DND-41 (cell line): ENCODE measurements at regions not wholly inside any gene's neighbourhood (a gene's known extent, or its start where the extent isn't known, plus 50 kb on each side); places are given as distances from the start of the nearest gene placed in this dataset.

Experiments
- ATAC-seq: fragments of 200-7000 bp; cut with Tn5 transposase; 3 replicates; pipeline ENCODE4 v1.9.1; 2021; ENCODE audit warnings: low read depth; ENCODE audit not compliant: insufficient read depth
- DNase-seq: peaks from one replicate; pipeline ENCODE4 v3.0.0-alpha.2; 2020
- H2AFZ ChIP-seq: 2 replicates; pipeline ENCODE4 v1.6.0; 2012; ENCODE audit warnings: low read depth, low read length
- H3K27ac ChIP-seq: 2 replicates; pipeline ENCODE4 v1.5.1; 2012; ENCODE audit warnings: low read length, inconsistent platforms
- H3K27me3 ChIP-seq: fragments of 200-600 bp; sonication (generic); 2 replicates; pipeline ENCODE4 v1.6.0; 2012; ENCODE audit warnings: low read length, mild to moderate bottlenecking, inconsistent platforms; ENCODE audit not compliant: insufficient read depth, poor library complexity
- H3K36me3 ChIP-seq: 2 replicates; pipeline ENCODE4 v1.5.1; 2012; ENCODE audit warnings: low read length, inconsistent platforms; ENCODE audit not compliant: insufficient read depth
- H3K4me1 ChIP-seq: 2 replicates; pipeline ENCODE4 v1.5.1; 2012; ENCODE audit warnings: mild to moderate bottlenecking, low read length; ENCODE audit not compliant: insufficient read depth
- H3K4me2 ChIP-seq: 2 replicates; pipeline ENCODE4 v1.6.0; 2012; ENCODE audit warnings: mild to moderate bottlenecking, moderate library complexity, low read length, inconsistent platforms; ENCODE audit not compliant: insufficient read depth
- H3K4me3 ChIP-seq, 2 experiments: fragments of 200-600 bp in 1 of 2; shearing (Covaris generic) in 1 of 2; 2 replicates each; pipeline ENCODE4 v1.5.1; 2012 to 2016; ENCODE audit warnings: inconsistent platforms in 2 of 2, low read length in 2 of 2, mild to moderate bottlenecking in 2 of 2, low read depth in 1 of 2, moderate library complexity in 1 of 2
- H3K79me2 ChIP-seq: 2 replicates; pipeline ENCODE4 v1.6.0; 2012; ENCODE audit warnings: low read length, inconsistent platforms; ENCODE audit not compliant: insufficient read depth
- H3K9ac ChIP-seq: 2 replicates; pipeline ENCODE4 v1.6.0; 2012; ENCODE audit warnings: low read depth, mild to moderate bottlenecking, inconsistent platforms, low read length, moderate library complexity
- H3K9me3 ChIP-seq: 2 replicates; pipeline ENCODE4 v1.5.1; 2012; ENCODE audit warnings: low read length, moderate library complexity, mild to moderate bottlenecking, inconsistent platforms; ENCODE audit not compliant: insufficient read depth, severe bottlenecking
- H4K20me1 ChIP-seq: 2 replicates; pipeline ENCODE4 v1.6.0; 2012; ENCODE audit warnings: low read length; ENCODE audit not compliant: insufficient read depth
- EZH2 ChIP-seq: IDR thresholded peaks from 3 replicates; pipeline ENCODE4 v1.6.1; 2012; ENCODE audit warnings: borderline replicate concordance, low read depth, mild to moderate bottlenecking, moderate library complexity, low read length, inconsistent platforms; ENCODE audit not compliant: severe bottlenecking
- TF ChIP-seq, protein P1 (sequence below): IDR thresholded peaks from 2 replicates; pipeline ENCODE4 v1.5.1; 2012; ENCODE audit warnings: borderline replicate concordance, low read length, moderate library complexity, mild to moderate bottlenecking; ENCODE audit not compliant: poor library complexity, severe bottlenecking; ENCODE audit errors: extremely low read depth

DNA sequence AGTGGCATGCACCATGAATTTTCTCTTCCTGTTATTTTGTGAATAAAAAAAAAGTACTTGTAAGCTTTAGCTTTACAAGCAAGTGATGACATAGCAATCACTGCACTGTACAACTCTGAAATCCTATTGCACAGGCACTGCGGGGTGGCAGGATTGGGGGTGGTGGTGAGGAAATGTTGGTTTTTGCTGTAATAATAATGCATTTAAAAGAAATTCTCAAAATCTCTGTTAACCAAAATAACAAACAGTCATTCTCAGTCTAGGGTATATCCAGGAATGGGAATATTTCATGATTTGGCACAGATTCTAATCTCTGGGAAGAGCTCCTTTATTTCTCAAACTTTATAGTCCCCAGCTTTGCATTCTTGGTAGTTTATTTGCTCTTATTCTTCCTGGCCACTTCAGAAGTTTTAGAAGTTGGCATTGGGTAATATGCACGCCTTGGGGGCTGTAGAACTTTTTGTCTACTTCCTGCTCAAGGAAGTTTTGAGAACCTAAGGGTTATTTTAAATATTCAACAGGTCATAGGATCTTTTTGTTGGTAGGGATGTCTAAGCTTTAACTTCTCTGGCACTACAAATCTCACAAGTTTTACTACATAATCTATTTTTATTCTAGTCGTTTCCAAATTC, 353.0 kb upstream of the KLF12 start:
- no peaks in the 10 kb centered on the region for H4K20me1 ChIP-seq
- no peak overlapping the region for H3K4me2 ChIP-seq
- no peaks in the 10 kb centered on the region for H3K4me1 ChIP-seq
- H3K27ac ChIP-seq = no peak overlapping the region
- H3K36me3 ChIP-seq = no peaks in the 10 kb centered on the region
- ATAC-seq = no peak
- H2AFZ ChIP-seq = no peak overlapping the region
- no peak overlapping the region for H3K4me3 ChIP-seq
- H3K79me2 ChIP-seq = no peaks in the 10 kb centered on the region
- H3K9me3 ChIP-seq = no peaks in the 10 kb centered on the region
- no peak for DNase-seq
- no peaks in the 10 kb centered on the region for H3K27me3 ChIP-seq
- TF ChIP-seq EZH2 = no peak
- TF ChIP-seq, protein P1, sequence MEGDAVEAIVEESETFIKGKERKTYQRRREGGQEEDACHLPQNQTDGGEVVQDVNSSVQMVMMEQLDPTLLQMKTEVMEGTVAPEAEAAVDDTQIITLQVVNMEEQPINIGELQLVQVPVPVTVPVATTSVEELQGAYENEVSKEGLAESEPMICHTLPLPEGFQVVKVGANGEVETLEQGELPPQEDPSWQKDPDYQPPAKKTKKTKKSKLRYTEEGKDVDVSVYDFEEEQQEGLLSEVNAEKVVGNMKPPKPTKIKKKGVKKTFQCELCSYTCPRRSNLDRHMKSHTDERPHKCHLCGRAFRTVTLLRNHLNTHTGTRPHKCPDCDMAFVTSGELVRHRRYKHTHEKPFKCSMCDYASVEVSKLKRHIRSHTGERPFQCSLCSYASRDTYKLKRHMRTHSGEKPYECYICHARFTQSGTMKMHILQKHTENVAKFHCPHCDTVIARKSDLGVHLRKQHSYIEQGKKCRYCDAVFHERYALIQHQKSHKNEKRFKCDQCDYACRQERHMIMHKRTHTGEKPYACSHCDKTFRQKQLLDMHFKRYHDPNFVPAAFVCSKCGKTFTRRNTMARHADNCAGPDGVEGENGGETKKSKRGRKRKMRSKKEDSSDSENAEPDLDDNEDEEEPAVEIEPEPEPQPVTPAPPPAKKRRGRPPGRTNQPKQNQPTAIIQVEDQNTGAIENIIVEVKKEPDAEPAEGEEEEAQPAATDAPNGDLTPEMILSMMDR = no peak
- H3K9ac ChIP-seq = no peak overlapping the region

DNA sequence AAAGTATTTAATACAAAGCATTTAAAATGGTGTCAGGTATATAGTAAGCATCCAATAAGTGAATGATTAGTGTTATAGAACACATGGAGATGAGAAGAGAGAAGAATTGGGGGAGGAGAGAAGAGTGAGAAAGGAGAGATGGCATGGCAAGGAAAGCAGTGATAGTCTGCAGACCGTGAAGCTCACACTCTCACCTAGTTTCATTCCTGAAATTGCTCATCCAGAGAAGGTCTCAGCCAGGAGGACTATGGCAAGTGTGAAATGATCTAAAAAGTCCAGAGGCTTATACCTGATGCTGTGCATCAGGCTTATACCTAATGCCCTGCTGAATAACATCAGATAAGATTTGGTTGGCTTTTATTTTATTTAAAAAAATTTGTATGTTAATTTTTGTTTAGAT, 351.6 kb upstream of the KLF12 start:
- Histone ChIP-seq H3K36me3 (no peaks in the 10 kb centered on the region), H3K4me3 (no peak overlapping the region), H3K79me2 (no peaks in the 10 kb centered on the region), H3K9ac (no peak overlapping the region), H3K4me1 (no peaks in the 10 kb centered on the region), H4K20me1 (no peaks in the 10 kb centered on the region), H2AFZ (no peak overlapping the region), H3K27ac (no peak overlapping the region), H3K27me3 (no peaks in the 10 kb centered on the region), H3K4me2 (no peak overlapping the region), H3K9me3 (no peaks in the 10 kb centered on the region)
- ATAC-seq = no peak
- DNase-seq = no peak
- no peak for TF ChIP-seq EZH2
- TF ChIP-seq, protein P1 = no peak

DNA sequence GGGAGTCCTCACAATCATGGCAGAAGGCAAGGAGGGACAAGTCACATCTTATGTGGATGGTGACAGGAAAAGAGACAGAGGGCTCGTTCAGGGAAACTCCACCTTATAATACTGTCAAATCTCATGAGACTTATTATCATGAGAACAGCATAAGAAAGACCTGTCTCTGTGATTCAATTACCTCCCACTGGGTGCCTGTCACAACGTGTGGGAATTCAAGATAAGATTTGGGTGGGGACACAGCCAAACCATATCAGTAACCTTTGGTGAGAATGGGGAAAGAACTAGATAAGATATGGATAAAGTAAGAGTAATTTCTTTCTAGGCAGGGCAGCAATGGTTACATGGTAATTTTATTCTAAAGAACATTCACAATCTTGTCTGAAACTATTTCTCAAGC, 344.9 kb upstream of the KLF12 start:
- ATAC-seq = no peak
- no peaks in the 10 kb centered on the region for H4K20me1 ChIP-seq
- no peak overlapping the region for H3K27ac ChIP-seq
- H3K27me3 ChIP-seq = peaks cover 3% of the 10 kb centered on the region
- no peak overlapping the region for H3K4me2 ChIP-seq
- no peaks in the 10 kb centered on the region for H3K9me3 ChIP-seq
- H3K4me1 ChIP-seq = no peaks in the 10 kb centered on the region
- no peaks in the 10 kb centered on the region for H3K79me2 ChIP-seq
- H3K36me3 ChIP-seq = no peaks in the 10 kb centered on the region
- no peak for DNase-seq
- H3K9ac ChIP-seq = no peak overlapping the region
- no peak overlapping the region for H3K4me3 ChIP-seq
- TF ChIP-seq, protein P1 = no peak
- no peak for TF ChIP-seq EZH2
- no peak overlapping the region for H2AFZ ChIP-seq
